MV-4-11 (cell line): ENCODE measurements at regions not wholly inside any gene's neighbourhood (a gene's known extent, or its start where the extent isn't known, plus 50 kb on each side); places are given as distances from the start of the nearest gene placed in this dataset.

ENCODE experiments used
- DNase-seq: peaks from one replicate; lab custom pipeline; 2025; lab: John Stamatoyannopoulos, UW

GRCh38 chr6:40973304-40973703 is 65.7 kb downstream of the UNC5CL start:
- DNase-seq = no peak

- DNase-seq = no peak
Observed at GRCh38 chr6:40972814-40973213, 66.2 kb downstream of the UNC5CL start.

GRCh38 chr6:40972190-40972589 is 66.8 kb downstream of the UNC5CL start:
- DNase-seq = no peak

GRCh38 chr6:40968620-40969164 is 70.3 kb downstream of the UNC5CL start:
- no peak for DNase-seq

- no peak for DNase-seq
Observed at GRCh38 chr6:40966860-40967259, 72.2 kb downstream of the UNC5CL start.

- DNase-seq = no peak
Observed at GRCh38 chr6:40965046-40965445, 74.0 kb downstream of the UNC5CL start.

GRCh38 chr6:40963019-40963418 is 76.0 kb downstream of the UNC5CL start:
- no peak for DNase-seq

- DNase-seq = peak; percentile 87
Observed at GRCh38 chr6:40962241-40962640, 76.8 kb downstream of the UNC5CL start.

GRCh38 chr6:40961831-40962230 is 77.2 kb downstream of the UNC5CL start:
- no peak for DNase-seq

- DNase-seq = no peak
Observed at GRCh38 chr6:40960742-40961430, 78.1 kb downstream of the UNC5CL start.

GRCh38 chr6:40959781-40960327 is 79.2 kb downstream of the UNC5CL start:
- DNase-seq = no peak

GRCh38 chr6:40958738-40959137 is 80.3 kb downstream of the UNC5CL start:
- DNase-seq = no peak

GRCh38 chr6:40957616-40958492 is 81.2 kb downstream of the UNC5CL start:
- DNase-seq = no peak

- DNase-seq = no peak
Observed at GRCh38 chr6:40956936-40957335, 82.1 kb downstream of the UNC5CL start.

- DNase-seq = no peak
Observed at GRCh38 chr6:40955178-40955545, 83.9 kb downstream of the UNC5CL start.

- DNase-seq = no peak
Observed at GRCh38 chr6:40954446-40955177, 84.4 kb downstream of the UNC5CL start.

GRCh38 chr6:40953486-40953885 is 85.5 kb downstream of the UNC5CL start:
- no peak for DNase-seq

- DNase-seq = no peak
Observed at GRCh38 chr6:40950986-40951698, 87.9 kb downstream of the UNC5CL start.

GRCh38 chr6:40948570-40948969 is 90.5 kb downstream of the UNC5CL start:
- DNase-seq = no peak

- no peak for DNase-seq
Observed at GRCh38 chr6:40947876-40948526, 91.0 kb downstream of the UNC5CL start.

GRCh38 chr6:40946738-40947301 is 92.2 kb downstream of the UNC5CL start:
- DNase-seq = no peak
